ENCODE measurements at regions not wholly inside any gene's neighbourhood (a gene's known extent, or its start where the extent isn't known, plus 50 kb on each side); places are given as distances from the start of the nearest gene placed in this dataset.
"Not testable (repeated sequence)": the region's sequence is repeated elsewhere in the genome, so short reads cannot be mapped to it uniquely, and the experiment has no call there.

GRCh38 chr3:6743067-6743720 lies 117.7 kb upstream of the GRM7 start:
- DNase-seq, result no peak

- DNase-seq, result no peak
These were observed 114.5 kb upstream of the GRM7 start for GRCh38 chr3:6746443-6746842.

- DNase-seq, result no peak
These were observed 113.9 kb upstream of the GRM7 start for GRCh38 chr3:6747017-6747416.

- no peak for DNase-seq
These were observed 110.1 kb upstream of the GRM7 start for GRCh38 chr3:6750782-6751181.

GRCh38 chr3:6753536-6753935 lies 107.4 kb upstream of the GRM7 start:
- no peak for DNase-seq

GRCh38 chr3:6769532-6770396 lies 91.2 kb upstream of the GRM7 start:
- DNase-seq, result not testable (repeated sequence)

- DNase-seq, result no peak
These were observed 90.6 kb upstream of the GRM7 start for GRCh38 chr3:6770397-6770690.

GRCh38 chr3:6771171-6771570 lies 89.7 kb upstream of the GRM7 start:
- no peak for DNase-seq

GRCh38 chr3:6779140-6779539 lies 81.8 kb upstream of the GRM7 start:
- peak; percentile 2 for DNase-seq

- DNase-seq, result no peak
These were observed 79.8 kb upstream of the GRM7 start for GRCh38 chr3:6781092-6781491.

- no peak for DNase-seq
These were observed 75.2 kb upstream of the GRM7 start for GRCh38 chr3:6785726-6786125.

GRCh38 chr3:6791161-6791560 lies 69.8 kb upstream of the GRM7 start:
- no peak for DNase-seq

GRCh38 chr3:6799264-6799915 lies 61.5 kb upstream of the GRM7 start:
- DNase-seq, result peak; percentile 41

GRCh38 chr3:6803619-6804018 lies 57.3 kb upstream of the GRM7 start:
- no peak for DNase-seq

- no peak for DNase-seq
These were observed 55.7 kb upstream of the GRM7 start for GRCh38 chr3:6805236-6805635.

GRCh38 chr3:6806991-6807390 lies 53.9 kb upstream of the GRM7 start:
- DNase-seq, result no peak

GRCh38 chr3:6807967-6808588 lies 52.8 kb upstream of the GRM7 start:
- no peak for DNase-seq

- DNase-seq, result no peak
These were observed 51.6 kb upstream of the GRM7 start for GRCh38 chr3:6809349-6809748.

All from activated CD4-positive, alpha-beta T cell treated with anti-CD3 and anti-CD28 coated beads, Interleukin-10, Interleukin-2, amounts not matched to agents 100 ng/mL and 50 ng/mL, durations not matched to agents 16 hours and 8 hours (primary cell).